SU-DHL-6 (cell line): ENCODE measurements at regions not wholly inside any gene's neighbourhood (a gene's known extent, or its start where the extent isn't known, plus 50 kb on each side); places are given as distances from the start of the nearest gene placed in this dataset.

Source experiments
- H2AFZ ChIP-seq: fragments of 200-600 bp; sonication (generic); 2 replicates; pipeline ENCODE4 v1.6.1; 2014; ENCODE audit warnings: low read depth, mild to moderate bottlenecking, moderate library complexity, mixed read lengths, antibody characterized with exemption, low read length; ENCODE audit not compliant: severe bottlenecking
- H3F3A ChIP-seq: fragments of 200-600 bp; shearing (Covaris generic); 2 replicates; pipeline ENCODE4 v1.6.0; 2016; ENCODE audit warnings: antibody characterized with exemption, mild to moderate bottlenecking; ENCODE audit not compliant: insufficient read depth
- H3K27ac ChIP-seq: fragments of 200-600 bp; sonication (generic); 2 replicates; pipeline ENCODE4 v1.5.1; 2016; ENCODE audit warnings: low read depth, mild to moderate bottlenecking, low read length, moderate library complexity, mixed read lengths
- H3K27me3 ChIP-seq: fragments of 200-600 bp; sonication (generic), shearing (Covaris generic); 2 replicates; pipeline ENCODE4 v1.6.0; 2014; ENCODE audit warnings: mild to moderate bottlenecking, low read length
- H3K36me3 ChIP-seq: fragments of 200-600 bp; sonication (generic); 2 replicates; pipeline ENCODE4 v1.6.1; 2014; ENCODE audit warnings: mild to moderate bottlenecking, low read length, mixed read lengths
- H3K4me2 ChIP-seq: fragments of 300-600, 200-600 bp; shearing (Covaris generic), sonication (generic); 2 replicates; pipeline ENCODE4 v1.6.0; 2014; ENCODE audit warnings: low read length, low read depth, mild to moderate bottlenecking; ENCODE audit not compliant: poor library complexity, severe bottlenecking
- H3K4me3 ChIP-seq: fragments of 200-600 bp; sonication (generic); 2 replicates; pipeline ENCODE4 v1.5.1; 2014; ENCODE audit warnings: antibody characterized with exemption, low read length, mild to moderate bottlenecking, mixed read lengths; ENCODE audit not compliant: insufficient read depth, poor library complexity, severe bottlenecking
- H3K79me2 ChIP-seq: fragments of 200-600 bp; sonication (generic); 2 replicates; pipeline ENCODE4 v1.6.1; 2014; ENCODE audit warnings: mild to moderate bottlenecking, low read length, moderate library complexity; ENCODE audit not compliant: insufficient read depth
- H3K9ac ChIP-seq: fragments of 200-600 bp; sonication (generic); 2 replicates; pipeline ENCODE4 v1.7.0; 2014; ENCODE audit warnings: mild to moderate bottlenecking, low read length
- H3K9me2 ChIP-seq: fragments of 200-600 bp; sonication (generic); replicated peaks from 2 replicates; pipeline ENCODE4 v1.6.1; 2014; ENCODE audit warnings: low read length; ENCODE audit not compliant: insufficient read depth
- H3K9me3 ChIP-seq: fragments of 200-600 bp; sonication (generic); 2 replicates; pipeline ENCODE4 v1.6.1; 2014; ENCODE audit warnings: low read length, mixed read lengths; ENCODE audit not compliant: insufficient read depth
- H4K20me1 ChIP-seq: fragments of 200-600 bp; sonication (generic); 2 replicates; pipeline ENCODE4 v1.6.1; 2014; ENCODE audit warnings: low read depth, mild to moderate bottlenecking, antibody characterized with exemption, low read length, moderate library complexity, mixed read lengths
- CTCF ChIP-seq: fragments of 200-600 bp; sonication (generic); IDR thresholded peaks from one replicate; pipeline ENCODE4 v1.5.1; 2017; ENCODE audit warnings: antibody characterized with exemption, mild to moderate bottlenecking, low read length, moderate library complexity; ENCODE audit not compliant: insufficient read depth, poor library complexity, severe bottlenecking
- EZH2phosphoT487 ChIP-seq: fragments of 200-600 bp; sonication (generic), shearing (Covaris generic); conservative IDR thresholded peaks from 2 replicates; pipeline ENCODE4 v1.6.1; 2018; ENCODE audit warnings: mild to moderate bottlenecking, antibody characterized with exemption, low read length, moderate library complexity, mixed read lengths

DNA sequence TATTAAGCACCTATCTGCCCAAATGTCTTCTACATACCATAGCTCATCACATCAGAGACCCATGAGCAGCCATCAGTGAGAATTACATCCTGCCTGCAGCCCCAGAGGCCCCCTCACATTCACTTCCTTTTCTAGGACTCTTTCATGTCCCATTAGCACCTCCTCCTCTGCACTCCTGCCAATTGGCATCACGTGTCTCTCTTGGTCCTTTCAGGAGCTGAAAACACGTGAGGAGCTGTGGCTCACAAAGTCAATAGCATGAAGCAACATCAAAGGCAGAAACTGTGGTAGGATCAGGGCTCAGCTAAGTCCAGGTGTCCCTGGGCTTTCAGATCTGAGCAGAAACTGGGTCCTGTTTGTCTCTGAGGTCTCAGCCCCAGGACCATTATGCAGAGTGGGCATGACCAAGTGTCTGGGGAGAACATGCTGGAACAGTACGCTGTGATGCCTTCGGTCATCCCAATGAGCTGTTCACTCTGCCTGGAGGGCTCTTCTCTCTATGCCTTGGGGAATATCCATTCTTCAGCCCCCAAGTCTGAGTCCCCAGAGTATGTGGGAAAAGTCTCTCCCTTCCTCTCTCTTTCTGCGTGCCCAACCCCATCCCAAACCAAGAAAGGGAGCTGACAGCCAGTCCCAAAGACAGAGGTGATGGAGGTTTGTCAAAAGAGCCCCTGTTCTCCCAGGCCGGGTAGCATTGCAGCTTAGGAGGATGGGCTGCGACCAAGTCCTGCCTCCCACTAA is 457.0 kb upstream of the CDH5 start:
- Histone ChIP-seq H3F3A (no peaks in the 10 kb centered on the region), H3K4me2 (no peak overlapping the region)
- TF ChIP-seq CTCF, result no peak

GRCh38 chr16:65908568-65908967 is 457.9 kb upstream of the CDH5 start:
- H3K36me3 ChIP-seq, result no peaks in the 10 kb centered on the region
- H3K4me2 ChIP-seq, result no peak overlapping the region
- no peak for TF ChIP-seq EZH2phosphoT487
- no peaks in the 10 kb centered on the region for H3F3A ChIP-seq
- H3K9me2 ChIP-seq, result no peaks in the 10 kb centered on the region
- H3K9me3 ChIP-seq, result no peaks in the 10 kb centered on the region
- H4K20me1 ChIP-seq, result no peaks in the 10 kb centered on the region
- no peak overlapping the region for H2AFZ ChIP-seq
- H3K79me2 ChIP-seq, result no peaks in the 10 kb centered on the region
- no peak overlapping the region for H3K27ac ChIP-seq
- no peak overlapping the region for H3K4me3 ChIP-seq
- no peaks in the 10 kb centered on the region for H3K27me3 ChIP-seq
- H3K9ac ChIP-seq, result no peak overlapping the region

More for the DNA sequence above, 457.0 kb upstream of the CDH5 start:
- Histone ChIP-seq H3K9me2 (no peaks in the 10 kb centered on the region), H3K36me3 (no peaks in the 10 kb centered on the region), H3K9me3 (no peaks in the 10 kb centered on the region), H4K20me1 (no peaks in the 10 kb centered on the region), H3K4me3 (no peak overlapping the region), H3K27ac (no peak overlapping the region), H3K9ac (no peak overlapping the region), H2AFZ (no peak overlapping the region), H3K27me3 (no peaks in the 10 kb centered on the region), H3K79me2 (no peaks in the 10 kb centered on the region)

DNA sequence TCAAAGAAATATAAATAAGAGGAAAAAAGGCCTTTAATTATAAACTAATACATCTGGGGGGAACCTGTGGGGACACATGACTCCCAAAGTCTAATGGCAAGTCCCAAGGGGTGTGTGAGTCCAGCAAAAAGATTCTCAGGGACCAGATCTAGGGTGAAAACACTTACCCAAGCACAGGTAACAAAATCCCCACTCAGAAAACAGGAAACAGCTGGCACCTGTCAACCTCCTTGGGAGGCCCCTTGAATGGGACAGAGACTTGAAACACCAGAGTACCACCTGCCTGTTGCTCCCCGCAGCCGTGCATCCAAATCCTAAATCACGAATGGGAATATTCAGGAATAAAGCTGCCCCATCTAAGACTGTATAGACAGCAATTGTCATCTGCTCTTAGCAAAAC is 461.2 kb upstream of the CDH5 start:
- no peak overlapping the region for H3K4me3 ChIP-seq
- H3F3A ChIP-seq, result no peaks in the 10 kb centered on the region
- no peak overlapping the region for H3K4me2 ChIP-seq
- H3K27me3 ChIP-seq, result no peaks in the 10 kb centered on the region
- no peak overlapping the region for H3K27ac ChIP-seq
- no peak overlapping the region for H2AFZ ChIP-seq
- H4K20me1 ChIP-seq, result no peaks in the 10 kb centered on the region
- H3K79me2 ChIP-seq, result no peaks in the 10 kb centered on the region
- TF ChIP-seq EZH2phosphoT487 (no peak), CTCF (no peak)
- no peak overlapping the region for H3K9ac ChIP-seq
- H3K9me2 ChIP-seq, result no peaks in the 10 kb centered on the region
- H3K36me3 ChIP-seq, result no peaks in the 10 kb centered on the region
- no peaks in the 10 kb centered on the region for H3K9me3 ChIP-seq

- Histone ChIP-seq H4K20me1 (no peaks in the 10 kb centered on the region), H3K27me3 (no peaks in the 10 kb centered on the region), H3K36me3 (no peaks in the 10 kb centered on the region), H3F3A (no peaks in the 10 kb centered on the region), H3K79me2 (no peaks in the 10 kb centered on the region), H3K27ac (no peak overlapping the region), H2AFZ (no peak overlapping the region), H3K9ac (no peak overlapping the region), H3K4me3 (no peak overlapping the region), H3K9me2 (no peaks in the 10 kb centered on the region), H3K9me3 (no peaks in the 10 kb centered on the region), H3K4me2 (no peak overlapping the region)
- TF ChIP-seq EZH2phosphoT487 (no peak), CTCF (no peak)
Measured at GRCh38 chr16:65896448-65897153, 469.9 kb upstream of the CDH5 start.
